HCT116 (cell line): ENCODE measurements at regions not wholly inside any gene's neighbourhood (a gene's known extent, or its start where the extent isn't known, plus 50 kb on each side); places are given as distances from the start of the nearest gene placed in this dataset.

Experiments used
- ATAC-seq: fragments of 200-7000 bp; cut with Tn5 transposase; 2 replicates; pipeline ENCODE4 v1.9.1; 2020; ENCODE audit warnings: mild to moderate bottlenecking, moderate library complexity
- BruUV-seq: library from RNA; stranded (reverse); fragments of 400-500 nt; replicated peaks from 2 replicates; lab custom pipeline; 2021; lab: Mats Ljungman, UMichigan
- CTCF ChIA-PET: fragments of 300-600 bp; sonication (Branson Sonifier 250); formaldehyde crosslinking; loops from one replicate; lab custom pipeline; 2021; ENCODE audit warnings: antibody characterized with exemption; lab: Charles Lee
- POLR2A ChIA-PET: fragments of 300-600, 350-600 bp; sonication (Branson Sonifier 250); formaldehyde crosslinking; loops from one replicate; lab custom pipeline; 2021; ENCODE audit warnings: antibody characterized with exemption; lab: Charles Lee
- RAD21 ChIA-PET, 2 experiments: fragments of 300-600 bp; sonication (Branson Sonifier 250); formaldehyde crosslinking; loops; one replicate each; lab custom pipeline; 2023; ENCODE audit warnings: low total read pairs in 2 of 2; ENCODE audit not compliant: uncharacterized antibody in 2 of 2, unreplicated experiment in 2 of 2, low non-redundant PET in 1 of 2; lab: Charles Lee
- DNase-seq: peaks from one replicate; pipeline ENCODE4 v3.0.0-alpha.2; 2010; ENCODE audit warnings: low read depth, low spot score
- H2AFZ ChIP-seq: fragments of 200-600 bp; shearing (Covaris generic), sonication (generic); 2 replicates; pipeline ENCODE4 v1.6.1; 2017; ENCODE audit warnings: low read depth, mixed run types, mixed read lengths, antibody characterized with exemption, low read length; ENCODE audit not compliant: poor library complexity, severe bottlenecking
- H3K27ac ChIP-seq: 2 replicates; pipeline ENCODE4 v1.5.1; 2012; ENCODE audit warnings: low read depth, low read length
- H3K27me3 ChIP-seq: fragments of 200-600 bp; sonication (generic); 2 replicates; pipeline ENCODE4 v1.6.1; 2016; ENCODE audit warnings: mixed run types, low read length, mixed read lengths; ENCODE audit not compliant: insufficient read depth
- H3K36me3 ChIP-seq, 2 experiments: fragments of 200-500 bp in 1 of 2; fragments of 200-600 bp in 1 of 2; sonication (Bioruptor generic) in 1 of 2; sonication (generic) in 1 of 2; 2 replicates each; pipeline versions ENCODE4 v1.5.1 to v1.6.1; 2014 to 2016; ENCODE audit warnings: low read length in 2 of 2, inconsistent platforms in 1 of 2, mixed read lengths in 1 of 2, mixed run types in 1 of 2; ENCODE audit not compliant: insufficient read depth in 2 of 2, control insufficient read depth in 1 of 2
- H3K4me1 ChIP-seq, 2 experiments: fragments of 200-600 bp in 1 of 2; sonication (generic) in 1 of 2; 2 replicates each; pipeline versions ENCODE4 v1.5.1 to v1.6.1; 2012 to 2017; ENCODE audit warnings: low read length in 2 of 2, inconsistent platforms in 1 of 2, mild to moderate bottlenecking in 1 of 2, mixed read lengths in 1 of 2, mixed run types in 1 of 2, moderate library complexity in 1 of 2; ENCODE audit not compliant: insufficient read depth in 2 of 2, control insufficient read depth in 1 of 2
- H3K4me2 ChIP-seq: fragments of 200-600 bp; sonication (generic); 2 replicates; pipeline ENCODE4 v1.6.1; 2017; ENCODE audit warnings: mixed run types, low read length, mixed read lengths
- H3K4me3 ChIP-seq, 2 experiments: fragments of 200-600 bp in 1 of 2; sonication (generic) in 1 of 2; replicated peaks in 1 of 2; 2 replicates each; pipeline ENCODE4 v1.5.1; 2011 to 2016; ENCODE audit warnings: low read length in 2 of 2, control low read depth in 1 of 2, low read depth in 1 of 2, mild to moderate bottlenecking in 1 of 2, mixed read lengths in 1 of 2, mixed run types in 1 of 2
- H3K79me2 ChIP-seq: fragments of 200-600 bp; sonication (generic); 2 replicates; pipeline ENCODE4 v1.6.1; 2017; ENCODE audit warnings: mild to moderate bottlenecking, mixed run types, low read length, moderate library complexity, mixed read lengths; ENCODE audit not compliant: insufficient read depth
- H3K9ac ChIP-seq: fragments of 200-600 bp; sonication (generic); 2 replicates; pipeline ENCODE4 v1.6.1; 2016; ENCODE audit warnings: low read length, mixed read lengths
- H3K9me2 ChIP-seq: fragments of 200-600 bp; sonication (generic), shearing (Covaris generic); 2 replicates; pipeline ENCODE4 v1.6.1; 2017; ENCODE audit warnings: mixed run types, mild to moderate bottlenecking, moderate library complexity; ENCODE audit not compliant: insufficient read depth
- H3K9me3 ChIP-seq, 2 experiments: fragments of 200-500 bp in 1 of 2; fragments of 200-600 bp in 1 of 2; sonication (Bioruptor generic) in 1 of 2; sonication (generic) in 1 of 2; 2 replicates each; pipeline ENCODE4 v1.6.1; 2014 to 2017; ENCODE audit warnings: low read length in 2 of 2, mixed read lengths in 2 of 2, inconsistent platforms in 1 of 2, low read depth in 1 of 2, mild to moderate bottlenecking in 1 of 2, mixed run types in 1 of 2, moderate library complexity in 1 of 2; ENCODE audit not compliant: control insufficient read depth in 1 of 2, insufficient read depth in 1 of 2
- H4K20me1 ChIP-seq: fragments of 200-600 bp; sonication (generic), shearing (Covaris generic); 2 replicates; pipeline ENCODE4 v1.6.1; 2017; ENCODE audit warnings: mixed run types, mild to moderate bottlenecking, moderate library complexity; ENCODE audit not compliant: insufficient read depth
- CBX3 ChIP-seq: IDR thresholded peaks from 2 replicates; pipeline ENCODE4 v1.6.1; 2012; ENCODE audit warnings: low read depth
- ELF1 ChIP-seq: IDR thresholded peaks from 2 replicates; pipeline ENCODE4 v1.6.1; 2012; ENCODE audit warnings: low read depth, borderline replicate concordance
- EZH2 ChIP-seq: fragments of 200-600 bp; sonication (generic); IDR thresholded peaks from 2 replicates; pipeline ENCODE4 v1.6.1; 2017; ENCODE audit warnings: antibody characterized with exemption, mixed run types
- FOSL1 ChIP-seq: IDR thresholded peaks from 2 replicates; pipeline ENCODE4 v1.6.1; 2012; ENCODE audit warnings: low read depth
- JUND ChIP-seq: IDR thresholded peaks from 2 replicates; pipeline ENCODE4 v1.6.1; 2012
- POLR2A ChIP-seq: IDR thresholded peaks from 2 replicates; pipeline ENCODE4 v1.7.0; 2011; ENCODE audit warnings: borderline replicate concordance; ENCODE audit not compliant: insufficient read depth, insufficient read length; ENCODE audit errors: extremely low read depth
- POLR2AphosphoS5 ChIP-seq: IDR thresholded peaks from 2 replicates; pipeline ENCODE4 v1.6.1; 2011; ENCODE audit warnings: mild to moderate bottlenecking, low read depth, low read length, moderate library complexity
- SP1 ChIP-seq: IDR thresholded peaks from 2 replicates; pipeline ENCODE4 v1.6.1; 2012; ENCODE audit warnings: low read depth
- SRF ChIP-seq: IDR thresholded peaks from 2 replicates; pipeline ENCODE4 v1.6.1; 2012; ENCODE audit warnings: low read depth
- TCF7L2 ChIP-seq: IDR thresholded peaks from 2 replicates; pipeline ENCODE4 v1.7.0; 2011; ENCODE audit warnings: borderline replicate concordance, inconsistent platforms; ENCODE audit not compliant: insufficient read depth, insufficient read length; ENCODE audit errors: extremely low read depth
- YY1 ChIP-seq: IDR thresholded peaks from 2 replicates; pipeline ENCODE4 v1.6.1; 2011; ENCODE audit warnings: low read length, low read depth, moderate library complexity, mild to moderate bottlenecking; ENCODE audit not compliant: insufficient replicate concordance; ENCODE audit errors: extremely low read depth
- ZNF274 ChIP-seq: fragments of 200-500 bp; sonication (Bioruptor generic); IDR thresholded peaks from 2 replicates; pipeline ENCODE4 v1.6.1; 2014; ENCODE audit warnings: mild to moderate bottlenecking, low read depth, low read length, inconsistent platforms
- intact Hi-C: fragments of 100-400 bp; cut with micrococcal nuclease; formaldehyde crosslinking; loops from 2 replicates; pipeline ENCODE4 v1.10.0; 2022
- TF ChIP-seq, protein P1 (sequence below): IDR thresholded peaks from 2 replicates; pipeline ENCODE4 v1.6.1; 2011; ENCODE audit warnings: mild to moderate bottlenecking, low read length, moderate library complexity; ENCODE audit not compliant: insufficient replicate concordance; ENCODE audit errors: extremely low read depth

GRCh38 chr6:103617642-103618041 lies 1242.1 kb downstream of the HACE1 start:
- Histone ChIP-seq H4K20me1 (no peaks in the 10 kb centered on the region), H3K9me2 (no peaks in the 10 kb centered on the region), H3K4me2 (no peak overlapping the region), H2AFZ (no peak overlapping the region), H3K79me2 (no peaks in the 10 kb centered on the region), H3K27me3 (no peaks in the 10 kb centered on the region), H3K9ac (no peak overlapping the region), H3K9me3 (no peaks in the 10 kb centered on the region), H3K4me1 (no peaks in the 10 kb centered on the region), H3K4me3 (no peak overlapping the region), H3K27ac (no peak overlapping the region), H3K36me3 (no peaks in the 10 kb centered on the region)
- RAD21 ChIA-PET, result no interaction called here
- BruUV-seq, result no TSS peak
- ATAC-seq (no peak), DNase-seq (no peak)
- CTCF ChIA-PET, result no interaction called here
- intact Hi-C loops, result no loop called here
- TF ChIP-seq TCF7L2 (no peak), YY1 (no peak), ELF1 (no peak), CBX3 (no peak), SP1 (no peak), JUND (no peak), POLR2A (no peak), FOSL1 (no peak), EZH2 (no peak), POLR2AphosphoS5 (no peak), SRF (no peak), ZNF274 (no peak)
- TF ChIP-seq, protein P1, sequence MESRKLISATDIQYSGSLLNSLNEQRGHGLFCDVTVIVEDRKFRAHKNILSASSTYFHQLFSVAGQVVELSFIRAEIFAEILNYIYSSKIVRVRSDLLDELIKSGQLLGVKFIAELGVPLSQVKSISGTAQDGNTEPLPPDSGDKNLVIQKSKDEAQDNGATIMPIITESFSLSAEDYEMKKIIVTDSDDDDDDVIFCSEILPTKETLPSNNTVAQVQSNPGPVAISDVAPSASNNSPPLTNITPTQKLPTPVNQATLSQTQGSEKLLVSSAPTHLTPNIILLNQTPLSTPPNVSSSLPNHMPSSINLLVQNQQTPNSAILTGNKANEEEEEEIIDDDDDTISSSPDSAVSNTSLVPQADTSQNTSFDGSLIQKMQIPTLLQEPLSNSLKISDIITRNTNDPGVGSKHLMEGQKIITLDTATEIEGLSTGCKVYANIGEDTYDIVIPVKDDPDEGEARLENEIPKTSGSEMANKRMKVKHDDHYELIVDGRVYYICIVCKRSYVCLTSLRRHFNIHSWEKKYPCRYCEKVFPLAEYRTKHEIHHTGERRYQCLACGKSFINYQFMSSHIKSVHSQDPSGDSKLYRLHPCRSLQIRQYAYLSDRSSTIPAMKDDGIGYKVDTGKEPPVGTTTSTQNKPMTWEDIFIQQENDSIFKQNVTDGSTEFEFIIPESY, result no peak
- POLR2A ChIA-PET, result no interaction called here
